SK-N-SH treated with all-trans-retinoic acid at 6 μM for 48 hours (cell line): ENCODE measurements at regions not wholly inside any gene's neighbourhood (a gene's known extent, or its start where the extent isn't known, plus 50 kb on each side); places are given as distances from the start of the nearest gene placed in this dataset.

Experiments used
- ATAC-seq: fragments of 200-7000 bp; cut with Tn5 transposase; 3 replicates; pipeline ENCODE4 v1.9.1; 2020; ENCODE audit warnings: mild to moderate bottlenecking, moderate library complexity
- ARNTL ChIP-seq: fragments of 450-650 bp; formaldehyde crosslinking; IDR thresholded peaks from 2 replicates; pipeline ENCODE4 v1.5.0; 2020; ENCODE audit warnings: low read depth, mild to moderate bottlenecking, moderate library complexity, borderline replicate concordance
- BACH2 ChIP-seq: fragments of 250-450 bp; sonication (Bioruptor Pico); IDR thresholded peaks from 2 replicates; pipeline ENCODE4 v1.9.0; 2021; ENCODE audit warnings: mild to moderate bottlenecking, borderline replicate concordance
- CSDC2 ChIP-seq: fragments of 250-450 bp; sonication (Bioruptor Pico); IDR thresholded peaks from 2 replicates; pipeline ENCODE4 v1.5.0; 2020; ENCODE audit warnings: mild to moderate bottlenecking, moderate library complexity
- CSRNP3 ChIP-seq: fragments of 250-450 bp; sonication (Bioruptor Pico); IDR thresholded peaks from 2 replicates; pipeline ENCODE4 v1.5.1; 2021; ENCODE audit warnings: mild to moderate bottlenecking, moderate library complexity
- ESRRG ChIP-seq: fragments of 250-450 bp; sonication (Bioruptor Pico); IDR thresholded peaks from 2 replicates; pipeline ENCODE4 v1.6.1; 2021; ENCODE audit warnings: mild to moderate bottlenecking
- GLIS3 ChIP-seq: fragments of 250-450 bp; sonication (Bioruptor Pico); IDR thresholded peaks from 2 replicates; pipeline ENCODE4 v1.5.0; 2020; ENCODE audit warnings: mild to moderate bottlenecking, moderate library complexity
- ISL1 ChIP-seq: fragments of 250-450 bp; sonication (Bioruptor Pico); IDR thresholded peaks from 2 replicates; pipeline ENCODE4 v2.1.2; 2022; ENCODE audit warnings: mild to moderate bottlenecking, moderate library complexity
- PATZ1 ChIP-seq: fragments of 250-450 bp; sonication (Bioruptor Pico); IDR thresholded peaks from 2 replicates; pipeline ENCODE4 v1.8.0; 2020; ENCODE audit warnings: mild to moderate bottlenecking, moderate library complexity, borderline replicate concordance
- POU6F1 ChIP-seq: fragments of 250-450 bp; sonication (Bioruptor Pico); IDR thresholded peaks from 2 replicates; pipeline ENCODE4 v1.8.0; 2021; ENCODE audit warnings: low read depth, mild to moderate bottlenecking, moderate library complexity, borderline replicate concordance
- RARB ChIP-seq: fragments of 250-450 bp; sonication (Bioruptor Pico); IDR thresholded peaks from 2 replicates; pipeline ENCODE4 v1.8.0; 2021; ENCODE audit warnings: mild to moderate bottlenecking, moderate library complexity
- SNAI2 ChIP-seq: fragments of 250-450 bp; sonication (Bioruptor Pico); IDR thresholded peaks from 2 replicates; pipeline ENCODE4 v1.5.0; 2020; ENCODE audit warnings: mild to moderate bottlenecking, moderate library complexity
- TCF4 ChIP-seq: fragments of 250-450 bp; sonication (Bioruptor Pico); IDR thresholded peaks from 2 replicates; pipeline ENCODE4 v1.8.0; 2021; ENCODE audit warnings: mild to moderate bottlenecking, moderate library complexity, borderline replicate concordance
- ZC3H10 ChIP-seq: fragments of 250-450 bp; sonication (Bioruptor Pico); IDR thresholded peaks from 2 replicates; pipeline ENCODE4 v1.5.1; 2021; ENCODE audit warnings: mild to moderate bottlenecking, moderate library complexity
- ZFP3 ChIP-seq: fragments of 250-450 bp; sonication (Bioruptor Pico); IDR thresholded peaks from 2 replicates; pipeline ENCODE4 v1.5.0; 2020; ENCODE audit warnings: mild to moderate bottlenecking, moderate library complexity
- ZFP30 ChIP-seq: fragments of 450-650 bp; formaldehyde crosslinking; IDR thresholded peaks from 2 replicates; pipeline ENCODE4 v1.5.0; 2022; ENCODE audit warnings: mild to moderate bottlenecking, moderate library complexity
- ZNF565 ChIP-seq: fragments of 450-650 bp; formaldehyde crosslinking; conservative IDR thresholded peaks from 2 replicates; pipeline ENCODE4 v1.5.0; 2020; ENCODE audit warnings: low read depth, mild to moderate bottlenecking, moderate library complexity
- ZNF70 ChIP-seq: fragments of 450-650 bp; formaldehyde crosslinking; IDR thresholded peaks from 2 replicates; pipeline ENCODE4 v1.5.0; 2020; ENCODE audit warnings: mild to moderate bottlenecking, moderate library complexity
- ZNF8 ChIP-seq: fragments of 450-650 bp; formaldehyde crosslinking; IDR thresholded peaks from 2 replicates; pipeline ENCODE4 v1.5.0; 2020; ENCODE audit warnings: mild to moderate bottlenecking, moderate library complexity
- TF ChIP-seq, protein P1 (sequence below): fragments of 250-450 bp; sonication (Bioruptor Pico); IDR thresholded peaks from 2 replicates; pipeline ENCODE4 v1.5.1; 2020; ENCODE audit warnings: low read depth, mild to moderate bottlenecking, moderate library complexity
- TF ChIP-seq, protein P2 (sequence below): fragments of 250-450 bp; sonication (Bioruptor Pico); IDR thresholded peaks from 2 replicates; pipeline ENCODE4 v1.5.0; 2020; ENCODE audit warnings: mild to moderate bottlenecking, moderate library complexity

GRCh38 chr15:99478977-99479376 is 86.8 kb upstream of the MEF2A start:
- TF ChIP-seq PATZ1 (CRISPR knock-in tag): no peak
- no peak for TF ChIP-seq CSRNP3 (CRISPR knock-in tag)
- no peak for TF ChIP-seq ZFP3
- TF ChIP-seq ISL1 (CRISPR knock-in tag): no peak
- no peak for TF ChIP-seq ZNF565 (CRISPR knock-in tag)
- TF ChIP-seq ARNTL: no peak
- no peak for TF ChIP-seq POU6F1 (CRISPR knock-in tag)
- TF ChIP-seq BACH2 (CRISPR knock-in tag): no peak
- no peak for TF ChIP-seq ZNF70 (CRISPR knock-in tag)
- TF ChIP-seq CSDC2 (CRISPR knock-in tag): no peak
- TF ChIP-seq SNAI2 (CRISPR knock-in tag): no peak
- TF ChIP-seq GLIS3: no peak
- no peak for TF ChIP-seq ESRRG
- TF ChIP-seq, protein P1, sequence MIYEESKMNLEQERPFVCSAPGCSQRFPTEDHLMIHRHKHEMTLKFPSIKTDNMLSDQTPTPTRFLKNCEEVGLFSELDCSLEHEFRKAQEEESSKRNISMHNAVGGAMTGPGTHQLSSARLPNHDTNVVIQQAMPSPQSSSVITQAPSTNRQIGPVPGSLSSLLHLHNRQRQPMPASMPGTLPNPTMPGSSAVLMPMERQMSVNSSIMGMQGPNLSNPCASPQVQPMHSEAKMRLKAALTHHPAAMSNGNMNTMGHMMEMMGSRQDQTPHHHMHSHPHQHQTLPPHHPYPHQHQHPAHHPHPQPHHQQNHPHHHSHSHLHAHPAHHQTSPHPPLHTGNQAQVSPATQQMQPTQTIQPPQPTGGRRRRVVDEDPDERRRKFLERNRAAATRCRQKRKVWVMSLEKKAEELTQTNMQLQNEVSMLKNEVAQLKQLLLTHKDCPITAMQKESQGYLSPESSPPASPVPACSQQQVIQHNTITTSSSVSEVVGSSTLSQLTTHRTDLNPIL (CRISPR knock-in tag): no peak
- TF ChIP-seq TCF4 (CRISPR knock-in tag): no peak
- no peak for TF ChIP-seq ZC3H10 (CRISPR knock-in tag)
- TF ChIP-seq RARB (CRISPR knock-in tag): no peak
- TF ChIP-seq, protein P2, sequence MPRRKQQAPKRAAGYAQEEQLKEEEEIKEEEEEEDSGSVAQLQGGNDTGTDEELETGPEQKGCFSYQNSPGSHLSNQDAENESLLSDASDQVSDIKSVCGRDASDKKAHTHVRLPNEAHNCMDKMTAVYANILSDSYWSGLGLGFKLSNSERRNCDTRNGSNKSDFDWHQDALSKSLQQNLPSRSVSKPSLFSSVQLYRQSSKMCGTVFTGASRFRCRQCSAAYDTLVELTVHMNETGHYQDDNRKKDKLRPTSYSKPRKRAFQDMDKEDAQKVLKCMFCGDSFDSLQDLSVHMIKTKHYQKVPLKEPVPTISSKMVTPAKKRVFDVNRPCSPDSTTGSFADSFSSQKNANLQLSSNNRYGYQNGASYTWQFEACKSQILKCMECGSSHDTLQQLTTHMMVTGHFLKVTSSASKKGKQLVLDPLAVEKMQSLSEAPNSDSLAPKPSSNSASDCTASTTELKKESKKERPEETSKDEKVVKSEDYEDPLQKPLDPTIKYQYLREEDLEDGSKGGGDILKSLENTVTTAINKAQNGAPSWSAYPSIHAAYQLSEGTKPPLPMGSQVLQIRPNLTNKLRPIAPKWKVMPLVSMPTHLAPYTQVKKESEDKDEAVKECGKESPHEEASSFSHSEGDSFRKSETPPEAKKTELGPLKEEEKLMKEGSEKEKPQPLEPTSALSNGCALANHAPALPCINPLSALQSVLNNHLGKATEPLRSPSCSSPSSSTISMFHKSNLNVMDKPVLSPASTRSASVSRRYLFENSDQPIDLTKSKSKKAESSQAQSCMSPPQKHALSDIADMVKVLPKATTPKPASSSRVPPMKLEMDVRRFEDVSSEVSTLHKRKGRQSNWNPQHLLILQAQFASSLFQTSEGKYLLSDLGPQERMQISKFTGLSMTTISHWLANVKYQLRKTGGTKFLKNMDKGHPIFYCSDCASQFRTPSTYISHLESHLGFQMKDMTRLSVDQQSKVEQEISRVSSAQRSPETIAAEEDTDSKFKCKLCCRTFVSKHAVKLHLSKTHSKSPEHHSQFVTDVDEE (CRISPR knock-in tag): no peak
- TF ChIP-seq, all 23 proteins: peak for 0
- ATAC-seq: no peak

- ATAC-seq: no peak
- TF ChIP-seq PATZ1 (CRISPR knock-in tag): no peak
- TF ChIP-seq SNAI2 (CRISPR knock-in tag): no peak
- TF ChIP-seq BACH2 (CRISPR knock-in tag): no peak
- TF ChIP-seq ARNTL: no peak
- TF ChIP-seq ZFP3: no peak
- no peak for TF ChIP-seq ZFP30
- no peak for TF ChIP-seq ZC3H10 (CRISPR knock-in tag)
- TF ChIP-seq ISL1 (CRISPR knock-in tag): no peak
- TF ChIP-seq ESRRG: no peak
- TF ChIP-seq, protein P2 (CRISPR knock-in tag): no peak
- TF ChIP-seq ZNF8 (CRISPR knock-in tag): no peak
- TF ChIP-seq, protein P1 (CRISPR knock-in tag): no peak
Measured at GRCh38 chr15:99480016-99480810, 85.6 kb upstream of the MEF2A start.
